ENCODE measurements at regions not wholly inside any gene's neighbourhood (a gene's known extent, or its start where the extent isn't known, plus 50 kb on each side); places are given as distances from the start of the nearest gene placed in this dataset.
"Not testable (repeated sequence)": the region's sequence is repeated elsewhere in the genome, so short reads cannot be mapped to it uniquely, and the experiment has no call there.

- DNase-seq, result no peak
These were observed 451.6 kb downstream of the SOX11 start for GRCh38 chr2:6143812-6144211.

- DNase-seq, result not testable (repeated sequence)
These were observed 455.0 kb downstream of the SOX11 start for GRCh38 chr2:6147215-6147614.

GRCh38 chr2:6148882-6149281 lies 456.7 kb downstream of the SOX11 start:
- DNase-seq, result no peak

GRCh38 chr2:6159606-6160005 lies 467.4 kb downstream of the SOX11 start:
- no peak for DNase-seq

GRCh38 chr2:6163932-6164331 lies 471.7 kb downstream of the SOX11 start:
- DNase-seq, result no peak

- no peak for DNase-seq
These were observed 473.0 kb downstream of the SOX11 start for GRCh38 chr2:6164986-6165747.

GRCh38 chr2:6167592-6168138 lies 475.5 kb downstream of the SOX11 start:
- peak; percentile 18 to 58 for DNase-seq

- no peak for DNase-seq
These were observed 476.3 kb downstream of the SOX11 start for GRCh38 chr2:6168485-6168884.

- no peak for DNase-seq
These were observed 479.1 kb downstream of the SOX11 start for GRCh38 chr2:6171294-6171693.

- DNase-seq, result no peak
These were observed 485.6 kb downstream of the SOX11 start for GRCh38 chr2:6177811-6178210.

GRCh38 chr2:6181525-6181924 lies 489.3 kb downstream of the SOX11 start:
- no peak for DNase-seq

- DNase-seq, result no peak
These were observed 489.7 kb downstream of the SOX11 start for GRCh38 chr2:6181926-6182325.

GRCh38 chr2:6183226-6183625 lies 491.0 kb downstream of the SOX11 start:
- no peak for DNase-seq

GRCh38 chr2:6184532-6185292 lies 492.5 kb downstream of the SOX11 start:
- no peak for DNase-seq

- DNase-seq, result no peak
These were observed 494.4 kb downstream of the SOX11 start for GRCh38 chr2:6186332-6187151.

GRCh38 chr2:6196449-6196848 lies 504.3 kb downstream of the SOX11 start:
- peak in 1 of 2 experiments; percentile 1 for DNase-seq

GRCh38 chr2:6198370-6198919 lies 506.3 kb downstream of the SOX11 start:
- not testable (repeated sequence) for DNase-seq

GRCh38 chr2:6202756-6203155 lies 510.6 kb downstream of the SOX11 start:
- DNase-seq, result no peak

- no peak for DNase-seq
These were observed 511.2 kb downstream of the SOX11 start for GRCh38 chr2:6203291-6203959.

- DNase-seq, result no peak
These were observed 514.7 kb downstream of the SOX11 start for GRCh38 chr2:6206882-6207281.

GRCh38 chr2:6211236-6211635 lies 519.1 kb downstream of the SOX11 start:
- no peak for DNase-seq

- DNase-seq, result no peak
These were observed 520.3 kb downstream of the SOX11 start for GRCh38 chr2:6212491-6212890.

All from NCI-H2081 (cell line).